ENCODE measurements at regions not wholly inside any gene's neighbourhood (a gene's known extent, or its start where the extent isn't known, plus 50 kb on each side); places are given as distances from the start of the nearest gene placed in this dataset.

GRCh38 chr9:1458503-1458902 is 408.3 kb downstream of the DMRT2 start:
- Mint-ChIP-seq H3K27ac (no peak overlapping the region), H3K4me3 (no peak overlapping the region), H3K27me3 (ENCODE audit: low read depth) (no peaks in the 10 kb centered on the region), H3K36me3 (ENCODE audit: low read depth) (no peaks in the 10 kb centered on the region), H3K9me3 (no peaks in the 10 kb centered on the region), H3K4me1 (no peaks in the 10 kb centered on the region)
- no peak for TF ChIP-seq CTCF (IDR thresholded peaks at IDR 0.05; ENCODE audit: unreplicated experiment in 3 of 3)

DNA sequence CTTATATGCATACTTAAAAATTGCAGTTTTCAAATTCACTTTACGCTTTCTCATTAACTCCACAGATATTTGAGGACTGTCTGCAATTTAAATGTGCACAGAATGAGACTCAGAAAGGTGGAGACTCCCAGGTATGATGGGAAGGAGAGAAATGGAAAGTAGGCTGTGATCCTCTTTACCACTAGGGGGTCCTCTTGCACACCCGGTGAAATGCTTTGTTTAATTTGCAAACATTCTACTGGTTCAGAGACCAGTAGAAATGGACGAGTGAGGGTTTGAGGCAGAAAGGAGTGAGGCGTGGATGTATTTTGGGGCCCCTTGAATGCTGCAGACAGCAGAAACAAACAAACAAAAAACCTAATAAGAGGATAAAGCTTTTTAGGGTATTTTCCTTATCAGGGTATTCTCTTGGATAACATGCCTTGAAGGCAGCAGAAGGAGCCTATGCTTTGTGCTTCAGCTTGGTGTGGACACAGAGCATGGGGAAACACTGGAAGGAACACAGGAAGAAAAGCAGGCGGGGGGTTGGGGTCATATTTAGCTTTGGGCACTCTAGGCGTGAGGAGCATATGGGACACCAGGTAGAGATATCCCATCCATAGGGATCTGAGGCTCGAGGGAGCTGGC is 410.1 kb downstream of the DMRT2 start:
- Mint-ChIP-seq H3K36me3 (ENCODE audit: low read depth) (no peaks in the 10 kb centered on the region), H3K27me3 (ENCODE audit: low read depth) (no peaks in the 10 kb centered on the region), H3K4me3 (no peak overlapping the region), H3K9me3 (no peaks in the 10 kb centered on the region), H3K4me1 (no peaks in the 10 kb centered on the region), H3K27ac (no peak overlapping the region)
- TF ChIP-seq CTCF (IDR thresholded peaks at IDR 0.05; ENCODE audit: unreplicated experiment in 3 of 3) = peak in 2 of 3 experiments; percentile 20 to 33

DNA sequence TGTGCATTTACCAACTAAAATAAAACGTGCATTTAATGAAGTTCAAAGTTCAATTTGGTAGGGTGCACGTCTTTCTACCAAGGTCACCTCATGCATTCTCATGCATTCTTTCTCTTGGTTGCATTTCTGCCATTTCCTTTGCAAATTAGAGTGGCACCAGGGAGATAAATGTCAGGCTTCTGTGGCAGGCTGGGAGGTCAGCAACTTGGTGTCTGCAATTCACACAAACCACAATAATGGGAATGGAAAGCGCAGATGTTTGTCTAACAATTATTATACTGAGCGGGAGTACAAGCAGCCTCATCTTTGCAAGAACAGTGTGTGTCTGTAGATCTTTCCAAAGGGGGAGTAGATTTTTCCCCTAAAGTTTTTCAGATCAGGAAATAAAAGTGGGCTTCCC is 411.7 kb downstream of the DMRT2 start:
- no peaks in the 10 kb centered on the region for H3K4me1 Mint-ChIP-seq
- H3K27me3 Mint-ChIP-seq (ENCODE audit: low read depth) = peaks cover 3% of the 10 kb centered on the region
- no peak for TF ChIP-seq CTCF (IDR thresholded peaks at IDR 0.05; ENCODE audit: unreplicated experiment in 3 of 3)
- no peaks in the 10 kb centered on the region for H3K9me3 Mint-ChIP-seq
- H3K27ac Mint-ChIP-seq = peak overlapping the region in 1 of 3 experiments; percentile 90
- H3K4me3 Mint-ChIP-seq = no peak overlapping the region
- no peaks in the 10 kb centered on the region for H3K36me3 Mint-ChIP-seq (ENCODE audit: low read depth)

- H3K4me3 Mint-ChIP-seq = no peak overlapping the region
- no peaks in the 10 kb centered on the region for H3K9me3 Mint-ChIP-seq
- no peaks in the 10 kb centered on the region for H3K4me1 Mint-ChIP-seq
- TF ChIP-seq CTCF (IDR thresholded peaks at IDR 0.05; ENCODE audit: unreplicated experiment in 3 of 3) = no peak
- no peaks in the 10 kb centered on the region for H3K36me3 Mint-ChIP-seq (ENCODE audit: low read depth)
- peaks cover 3% of the 10 kb centered on the region for H3K27me3 Mint-ChIP-seq (ENCODE audit: low read depth)
- peak overlapping the region in 1 of 3 experiments; percentile 90 for H3K27ac Mint-ChIP-seq
These were observed 412.6 kb downstream of the DMRT2 start for GRCh38 chr9:1462626-1463308.

GRCh38 chr9:1469996-1470395 is 419.8 kb downstream of the DMRT2 start:
- TF ChIP-seq CTCF (IDR thresholded peaks at IDR 0.05; ENCODE audit: unreplicated experiment in 3 of 3) = no peak
- no peak overlapping the region for H3K27ac Mint-ChIP-seq
- no peak overlapping the region for H3K4me3 Mint-ChIP-seq
- H3K27me3 Mint-ChIP-seq (ENCODE audit: low read depth) = peaks cover 3% of the 10 kb centered on the region
- peaks cover 7% of the 10 kb centered on the region for H3K9me3 Mint-ChIP-seq
- peaks cover 3% of the 10 kb centered on the region for H3K4me1 Mint-ChIP-seq
- no peaks in the 10 kb centered on the region for H3K36me3 Mint-ChIP-seq (ENCODE audit: low read depth)

Measured in nephron (organoid).